ENCODE measurements at regions not wholly inside any gene's neighbourhood (a gene's known extent, or its start where the extent isn't known, plus 50 kb on each side); places are given as distances from the start of the nearest gene placed in this dataset.

DNA sequence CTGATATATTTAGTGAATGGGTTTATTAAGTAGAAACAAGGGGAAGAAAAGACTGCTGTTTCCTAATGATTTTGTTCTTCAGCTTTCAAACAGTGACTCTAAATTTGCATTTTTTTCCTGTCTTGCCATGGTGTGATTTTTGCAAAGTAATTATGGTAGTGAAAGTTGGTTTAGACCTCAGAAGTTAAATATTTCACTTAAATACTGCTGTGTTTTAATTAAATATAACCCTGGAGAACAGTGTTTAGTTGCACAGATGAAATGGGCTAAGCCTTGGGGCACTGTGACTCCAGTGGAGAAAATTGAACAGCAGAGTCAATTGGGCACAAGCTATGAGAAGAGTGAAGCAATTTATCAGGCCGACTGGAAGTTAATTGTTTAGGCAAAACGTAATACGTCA, 111.1 kb upstream of the MCHR2 start:
- TF ChIP-seq, protein P1, sequence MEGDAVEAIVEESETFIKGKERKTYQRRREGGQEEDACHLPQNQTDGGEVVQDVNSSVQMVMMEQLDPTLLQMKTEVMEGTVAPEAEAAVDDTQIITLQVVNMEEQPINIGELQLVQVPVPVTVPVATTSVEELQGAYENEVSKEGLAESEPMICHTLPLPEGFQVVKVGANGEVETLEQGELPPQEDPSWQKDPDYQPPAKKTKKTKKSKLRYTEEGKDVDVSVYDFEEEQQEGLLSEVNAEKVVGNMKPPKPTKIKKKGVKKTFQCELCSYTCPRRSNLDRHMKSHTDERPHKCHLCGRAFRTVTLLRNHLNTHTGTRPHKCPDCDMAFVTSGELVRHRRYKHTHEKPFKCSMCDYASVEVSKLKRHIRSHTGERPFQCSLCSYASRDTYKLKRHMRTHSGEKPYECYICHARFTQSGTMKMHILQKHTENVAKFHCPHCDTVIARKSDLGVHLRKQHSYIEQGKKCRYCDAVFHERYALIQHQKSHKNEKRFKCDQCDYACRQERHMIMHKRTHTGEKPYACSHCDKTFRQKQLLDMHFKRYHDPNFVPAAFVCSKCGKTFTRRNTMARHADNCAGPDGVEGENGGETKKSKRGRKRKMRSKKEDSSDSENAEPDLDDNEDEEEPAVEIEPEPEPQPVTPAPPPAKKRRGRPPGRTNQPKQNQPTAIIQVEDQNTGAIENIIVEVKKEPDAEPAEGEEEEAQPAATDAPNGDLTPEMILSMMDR (IDR thresholded peaks at IDR 0.05; ENCODE audit: low read depth, low read length) = no peak
- DNase-seq (ENCODE audit: low read depth, low spot score) = no peak
- no peak overlapping the region for H3K4me3 ChIP-seq (ENCODE audit: low read depth, low read length)
- in situ Hi-C loops (cut with HindIII; ENCODE audit: low sequenced_read_pairs) = loop anchor here (25.0 kb wide), 1 partner anchor 357 kb away; the partner anchor contains the start of gene SIM1

DNA sequence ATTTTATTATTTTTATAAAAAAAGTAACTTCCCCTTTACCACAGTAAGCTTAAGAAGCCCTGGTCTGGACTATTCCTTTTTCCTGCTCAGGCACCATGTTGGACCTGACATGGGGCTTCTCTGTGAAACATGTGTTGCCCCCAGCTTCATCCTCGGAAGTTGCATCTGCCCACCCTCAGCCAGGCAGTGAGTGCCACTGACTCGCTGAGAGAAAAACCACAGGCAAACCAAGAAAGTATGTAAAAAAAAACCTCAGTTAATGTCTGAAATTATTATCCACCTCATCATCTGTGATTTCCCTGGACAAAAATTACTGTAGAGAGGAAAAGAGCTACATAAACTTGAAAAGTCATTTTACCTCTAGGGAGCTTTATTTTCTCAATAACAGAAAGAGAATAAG, 109.9 kb upstream of the MCHR2 start:
- in situ Hi-C loops (cut with HindIII; ENCODE audit: low sequenced_read_pairs) = loop anchor here (25.0 kb wide), 1 partner anchor 358 kb away; the partner anchor contains the start of gene SIM1

GRCh38 chr6:100103194-100103593, 109.2 kb upstream of the MCHR2 start:
- in situ Hi-C loops (cut with HindIII; ENCODE audit: low sequenced_read_pairs) = loop anchor here (25.0 kb wide), 1 partner anchor 359 kb away; the partner anchor contains the start of gene SIM1
- no peak overlapping the region for H3K4me3 ChIP-seq (ENCODE audit: low read depth, low read length)
- no peak for DNase-seq (ENCODE audit: low read depth, low spot score)
- TF ChIP-seq, protein P1 (IDR thresholded peaks at IDR 0.05; ENCODE audit: low read depth, low read length) = no peak

More for the DNA sequence above, 109.9 kb upstream of the MCHR2 start:
- no peak for DNase-seq (ENCODE audit: low read depth, low spot score)
- TF ChIP-seq, protein P1 (IDR thresholded peaks at IDR 0.05; ENCODE audit: low read depth, low read length) = no peak
- no peak overlapping the region for H3K4me3 ChIP-seq (ENCODE audit: low read depth, low read length)

DNA sequence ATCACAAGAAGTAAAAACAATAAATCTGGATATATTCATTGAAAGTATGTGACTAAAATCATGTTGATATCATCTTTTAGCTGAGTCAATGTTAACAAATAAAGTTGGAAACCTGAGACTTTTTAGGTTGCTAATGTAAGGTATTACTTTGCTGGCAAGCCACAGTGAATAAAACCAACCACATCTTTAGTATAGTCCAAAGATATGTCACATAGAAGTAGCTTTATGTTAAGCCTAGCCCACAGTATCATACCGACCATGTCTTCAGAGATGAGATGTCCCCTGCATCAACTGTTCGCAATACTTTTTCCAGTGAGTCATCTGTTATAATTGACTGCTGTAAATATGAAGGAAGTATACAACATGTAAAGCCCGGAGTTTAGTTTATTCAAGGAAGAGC, 107.6 kb upstream of the MCHR2 start:
- H3K4me3 ChIP-seq (ENCODE audit: low read depth, low read length) = no peak overlapping the region
- TF ChIP-seq, protein P1 (IDR thresholded peaks at IDR 0.05; ENCODE audit: low read depth, low read length) = no peak
- no peak for DNase-seq (ENCODE audit: low read depth, low spot score)
- in situ Hi-C loops (cut with HindIII; ENCODE audit: low sequenced_read_pairs) = loop anchor here (25.0 kb wide), 1 partner anchor 361 kb away; the partner anchor contains the start of gene SIM1

DNA sequence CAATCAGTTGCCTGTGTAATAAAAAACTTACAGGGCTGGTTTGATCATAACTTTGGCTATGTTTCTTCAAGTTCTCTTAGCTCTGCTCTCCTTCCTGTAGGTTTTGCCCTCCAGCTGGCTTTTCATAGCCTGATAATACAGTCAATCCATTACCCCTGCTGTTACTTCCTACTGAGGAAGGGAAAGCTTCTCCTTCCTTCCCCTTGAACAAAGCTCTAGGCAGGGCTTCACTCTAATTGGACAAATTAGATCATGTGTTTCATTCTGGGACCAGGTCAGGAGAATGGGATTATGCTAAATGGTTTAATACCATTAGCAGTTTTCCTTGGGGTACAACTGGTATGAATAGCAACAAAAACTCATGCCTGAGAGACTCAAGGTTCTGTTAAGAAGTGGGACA, 106.8 kb upstream of the MCHR2 start:
- H3K4me3 ChIP-seq (ENCODE audit: low read depth, low read length) = no peak overlapping the region
- TF ChIP-seq, protein P1 (IDR thresholded peaks at IDR 0.05; ENCODE audit: low read depth, low read length) = no peak
- in situ Hi-C loops (cut with HindIII; ENCODE audit: low sequenced_read_pairs) = loop anchor here (25.0 kb wide), 1 partner anchor 362 kb away; the partner anchor contains the start of gene SIM1
- no peak for DNase-seq (ENCODE audit: low read depth, low spot score)

GRCh38 chr6:100099189-100100074, 105.4 kb upstream of the MCHR2 start:
- TF ChIP-seq, protein P1 (IDR thresholded peaks at IDR 0.05; ENCODE audit: low read depth, low read length) = peak; percentile 49
- DNase-seq (ENCODE audit: low read depth, low spot score) = peak; percentile 59
- in situ Hi-C loops (cut with HindIII; ENCODE audit: low sequenced_read_pairs) = loop anchor here (25.0 kb wide), 1 partner anchor 363 kb away; the partner anchor contains the start of gene SIM1
- no peak overlapping the region for H3K4me3 ChIP-seq (ENCODE audit: low read depth, low read length)

Measured in astrocyte of the spinal cord (primary cell).